Calu3 (cell line): ENCODE measurements at regions not wholly inside any gene's neighbourhood (a gene's known extent, or its start where the extent isn't known, plus 50 kb on each side); places are given as distances from the start of the nearest gene placed in this dataset.

Experiments used
- BruUV-seq: library from RNA; stranded (reverse); fragments of 400-500 nt; replicated peaks from 2 replicates; lab custom pipeline; 2021; lab: Mats Ljungman, UMichigan
- CTCF ChIA-PET: fragments of 300-600 bp; sonication (Branson Sonifier 250); formaldehyde crosslinking; loops from one replicate; lab custom pipeline; 2022; ENCODE audit warnings: antibody characterized with exemption; lab: Charles Lee
- DNase-seq: peaks from one replicate; pipeline ENCODE4 v3.0.0; 2022
- H3K27ac Mint-ChIP-seq: one replicate; pipeline ENCODE4 v1.8.0; 2022; ENCODE audit warnings: mixed read lengths; ENCODE audit not compliant: unreplicated experiment
- H3K27me3 Mint-ChIP-seq: one replicate; pipeline ENCODE4 v1.8.0; 2022; ENCODE audit warnings: mixed read lengths; ENCODE audit not compliant: unreplicated experiment
- H3K36me3 Mint-ChIP-seq: one replicate; pipeline ENCODE4 v1.8.0; 2022; ENCODE audit warnings: mild to moderate bottlenecking, moderate library complexity, mixed read lengths; ENCODE audit not compliant: insufficient read depth, unreplicated experiment
- H3K4me1 Mint-ChIP-seq: one replicate; pipeline ENCODE4 v1.8.0; 2022; ENCODE audit warnings: mild to moderate bottlenecking, low read depth, mixed read lengths; ENCODE audit not compliant: unreplicated experiment
- H3K4me3 Mint-ChIP-seq: one replicate; pipeline ENCODE4 v1.8.0; 2022; ENCODE audit warnings: mild to moderate bottlenecking, low read depth, moderate library complexity, mixed read lengths; ENCODE audit not compliant: unreplicated experiment
- H3K9me3 Mint-ChIP-seq: one replicate; pipeline ENCODE4 v1.8.0; 2022; ENCODE audit warnings: low read depth, mixed read lengths; ENCODE audit not compliant: unreplicated experiment
- intact Hi-C: fragments of 100-400 bp; cut with micrococcal nuclease; formaldehyde crosslinking; loops from one replicate; pipeline ENCODE4 v1.10.0; 2022; ENCODE audit not compliant: unreplicated experiment
- TF ChIP-seq, protein P1 (sequence below): fragments of 200-600 bp; IDR thresholded peaks from one replicate; pipeline ENCODE4 v1.8.0; 2022; ENCODE audit warnings: antibody characterized with exemption; ENCODE audit not compliant: unreplicated experiment

DNA sequence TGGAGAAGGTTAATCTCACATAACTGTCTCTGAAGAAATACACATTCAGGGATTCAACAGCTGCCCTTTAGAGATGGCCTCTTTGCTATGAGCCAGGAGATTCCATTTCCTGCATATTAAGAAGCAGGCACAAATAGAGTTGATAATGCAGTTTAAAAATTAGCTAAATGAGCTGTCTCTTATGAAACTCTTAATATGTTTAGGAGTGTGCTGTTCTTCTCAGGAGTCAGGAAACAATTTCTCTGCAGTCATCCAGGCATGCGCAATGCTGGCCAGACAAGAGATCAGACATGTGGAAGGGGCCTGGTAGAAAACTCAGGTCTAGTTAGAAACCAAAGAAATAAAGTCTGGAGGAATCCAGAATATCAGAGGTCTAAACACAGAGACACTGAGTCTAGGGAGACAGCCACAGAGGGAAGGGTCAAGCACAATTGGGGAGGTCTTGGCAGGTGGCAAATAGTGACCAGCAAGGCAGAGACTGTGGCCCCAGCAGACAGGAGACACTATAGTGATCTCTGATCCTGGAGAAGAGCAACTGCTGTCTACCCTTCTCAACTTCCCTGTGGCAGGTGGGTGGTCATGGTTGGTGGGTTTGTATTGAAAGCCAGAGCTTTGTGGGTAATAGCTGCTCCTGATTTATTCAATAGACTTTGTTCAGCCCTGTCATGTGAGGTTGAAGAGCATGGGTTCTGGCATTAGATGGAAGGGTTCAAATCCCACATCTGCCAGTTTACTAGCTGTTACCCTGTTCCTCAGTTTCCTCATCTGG is 185.8 kb upstream of the RMST start:
- CTCF ChIA-PET = no interaction called here
- intact Hi-C loops = no loop called here
- H3K4me3 Mint-ChIP-seq = peak overlapping the region; percentile 17
- no peak overlapping the region for H3K27ac Mint-ChIP-seq
- BruUV-seq = no TSS peak
- no peaks in the 10 kb centered on the region for H3K36me3 Mint-ChIP-seq
- no peaks in the 10 kb centered on the region for H3K9me3 Mint-ChIP-seq
- no peak for DNase-seq
- TF ChIP-seq, protein P1, sequence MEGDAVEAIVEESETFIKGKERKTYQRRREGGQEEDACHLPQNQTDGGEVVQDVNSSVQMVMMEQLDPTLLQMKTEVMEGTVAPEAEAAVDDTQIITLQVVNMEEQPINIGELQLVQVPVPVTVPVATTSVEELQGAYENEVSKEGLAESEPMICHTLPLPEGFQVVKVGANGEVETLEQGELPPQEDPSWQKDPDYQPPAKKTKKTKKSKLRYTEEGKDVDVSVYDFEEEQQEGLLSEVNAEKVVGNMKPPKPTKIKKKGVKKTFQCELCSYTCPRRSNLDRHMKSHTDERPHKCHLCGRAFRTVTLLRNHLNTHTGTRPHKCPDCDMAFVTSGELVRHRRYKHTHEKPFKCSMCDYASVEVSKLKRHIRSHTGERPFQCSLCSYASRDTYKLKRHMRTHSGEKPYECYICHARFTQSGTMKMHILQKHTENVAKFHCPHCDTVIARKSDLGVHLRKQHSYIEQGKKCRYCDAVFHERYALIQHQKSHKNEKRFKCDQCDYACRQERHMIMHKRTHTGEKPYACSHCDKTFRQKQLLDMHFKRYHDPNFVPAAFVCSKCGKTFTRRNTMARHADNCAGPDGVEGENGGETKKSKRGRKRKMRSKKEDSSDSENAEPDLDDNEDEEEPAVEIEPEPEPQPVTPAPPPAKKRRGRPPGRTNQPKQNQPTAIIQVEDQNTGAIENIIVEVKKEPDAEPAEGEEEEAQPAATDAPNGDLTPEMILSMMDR = no peak
- peaks cover 59% of the 10 kb centered on the region for H3K27me3 Mint-ChIP-seq
- peaks cover 11% of the 10 kb centered on the region for H3K4me1 Mint-ChIP-seq

DNA sequence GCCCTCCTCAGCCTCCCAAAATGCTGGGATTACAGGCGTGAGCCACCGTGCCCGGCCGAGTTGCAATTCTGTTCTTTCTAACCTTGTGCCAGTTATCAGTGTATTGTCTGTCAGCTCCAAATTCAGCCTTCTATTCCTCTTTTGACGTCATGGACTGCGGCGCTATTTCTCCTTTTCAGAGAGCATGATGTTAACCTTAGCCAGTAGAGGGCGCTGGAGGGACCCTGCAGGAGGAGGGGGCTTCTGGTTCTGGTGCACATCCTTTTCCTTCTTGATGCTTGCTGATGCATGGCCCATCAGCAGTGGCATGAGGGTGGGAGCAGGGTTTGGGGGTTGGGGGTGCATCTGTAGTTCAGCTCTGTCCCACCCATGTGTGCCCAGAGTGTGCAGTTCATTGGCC is 179.3 kb upstream of the RMST start:
- no TSS peak for BruUV-seq
- H3K4me1 Mint-ChIP-seq = no peaks in the 10 kb centered on the region
- CTCF ChIA-PET = no interaction called here
- no peak overlapping the region for H3K27ac Mint-ChIP-seq
- TF ChIP-seq, protein P1 = peak; percentile 28
- no peak for DNase-seq
- no peak overlapping the region for H3K4me3 Mint-ChIP-seq
- H3K9me3 Mint-ChIP-seq = peaks cover 2% of the 10 kb centered on the region
- no peaks in the 10 kb centered on the region for H3K36me3 Mint-ChIP-seq
- H3K27me3 Mint-ChIP-seq = peaks cover 56% of the 10 kb centered on the region
- intact Hi-C loops = no loop called here

DNA sequence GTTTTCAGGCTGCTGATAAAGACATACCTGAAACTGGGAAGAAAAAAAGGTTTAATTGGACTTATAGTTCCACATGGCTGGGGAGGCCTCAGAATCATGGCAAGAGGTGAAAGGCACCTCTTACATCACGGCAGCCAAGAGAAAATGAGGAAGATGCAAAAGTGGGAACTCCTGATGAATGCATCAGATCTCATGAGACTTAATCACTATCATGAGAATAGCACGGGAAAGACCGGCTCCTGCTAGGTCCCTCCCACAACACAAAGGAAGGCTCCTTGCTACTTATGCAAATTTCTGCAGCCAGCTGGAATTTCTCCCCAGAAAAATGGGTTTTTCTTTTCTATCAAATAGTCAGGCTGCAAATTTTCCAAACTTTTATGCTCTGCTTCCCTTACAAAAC is 174.1 kb upstream of the RMST start:
- H3K4me1 Mint-ChIP-seq = no peaks in the 10 kb centered on the region
- TF ChIP-seq, protein P1 = no peak
- no TSS peak for BruUV-seq

DNA sequence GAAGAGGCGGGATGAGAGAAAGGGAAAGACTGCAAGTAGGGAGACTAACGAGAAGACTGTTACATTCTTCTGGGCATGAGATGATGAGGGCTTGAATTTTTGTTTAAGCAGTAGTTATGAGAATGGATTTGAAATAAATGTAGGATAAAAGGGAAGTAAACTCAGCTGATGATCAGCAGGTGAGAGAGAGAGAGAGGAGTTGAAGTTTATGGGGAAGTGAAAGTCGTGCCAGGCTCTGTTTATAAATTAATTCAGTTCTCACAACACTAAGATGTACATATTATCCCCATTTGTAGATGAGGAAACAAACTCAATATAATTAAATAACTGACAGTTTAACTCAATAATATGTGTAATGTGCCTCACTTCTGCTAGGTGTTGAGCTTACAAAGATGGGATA is 170.0 kb upstream of the RMST start:
- intact Hi-C loops = no loop called here
- CTCF ChIA-PET = no interaction called here
- Mint-ChIP-seq H3K27ac (no peak overlapping the region), H3K4me1 (no peaks in the 10 kb centered on the region), H3K4me3 (no peak overlapping the region), H3K36me3 (no peaks in the 10 kb centered on the region), H3K9me3 (peaks cover 3% of the 10 kb centered on the region), H3K27me3 (peaks cover 21% of the 10 kb centered on the region)
- TF ChIP-seq, protein P1 = no peak
- DNase-seq = no peak
- BruUV-seq = no TSS peak

More for the DNA sequence above, 174.1 kb upstream of the RMST start:
- intact Hi-C loops = no loop called here
- no peak for DNase-seq
- peaks cover 2% of the 10 kb centered on the region for H3K9me3 Mint-ChIP-seq
- CTCF ChIA-PET = no interaction called here
- no peak overlapping the region for H3K4me3 Mint-ChIP-seq
- no peak overlapping the region for H3K27ac Mint-ChIP-seq
- H3K36me3 Mint-ChIP-seq = no peaks in the 10 kb centered on the region
- H3K27me3 Mint-ChIP-seq = peaks cover 58% of the 10 kb centered on the region
